ENCODE measurements at regions not wholly inside any gene's neighbourhood (a gene's known extent, or its start where the extent isn't known, plus 50 kb on each side); places are given as distances from the start of the nearest gene placed in this dataset.
"Not testable (repeated sequence)": the region's sequence is repeated elsewhere in the genome, so short reads cannot be mapped to it uniquely, and the experiment has no call there.

DNA sequence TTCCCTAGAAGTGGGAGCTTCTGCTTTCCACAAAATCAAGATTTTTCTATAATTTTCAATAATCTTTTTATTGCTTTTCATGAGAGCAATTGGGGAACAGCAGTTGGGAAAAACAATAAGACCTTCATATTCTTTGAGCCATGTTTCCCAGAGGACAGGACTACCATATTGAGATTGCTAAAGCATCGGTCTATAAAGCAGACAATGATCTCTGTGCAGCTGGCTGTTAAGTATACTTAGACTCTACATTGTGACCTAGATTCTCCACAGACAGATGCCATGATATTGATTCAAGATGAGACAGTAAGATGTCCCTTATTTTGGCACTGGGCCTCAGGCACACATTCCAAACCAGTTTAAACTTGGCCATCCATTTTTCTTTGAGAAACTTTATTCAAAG lies 1178.7 kb downstream of the SUCLG1 start:
- TF ChIP-seq CTCF (IDR thresholded peaks at IDR 0.05; ENCODE audit: low read depth, low read length) = no peak
- no peak overlapping the region for H3K4me3 ChIP-seq (ENCODE audit: low read depth, low read length)

DNA sequence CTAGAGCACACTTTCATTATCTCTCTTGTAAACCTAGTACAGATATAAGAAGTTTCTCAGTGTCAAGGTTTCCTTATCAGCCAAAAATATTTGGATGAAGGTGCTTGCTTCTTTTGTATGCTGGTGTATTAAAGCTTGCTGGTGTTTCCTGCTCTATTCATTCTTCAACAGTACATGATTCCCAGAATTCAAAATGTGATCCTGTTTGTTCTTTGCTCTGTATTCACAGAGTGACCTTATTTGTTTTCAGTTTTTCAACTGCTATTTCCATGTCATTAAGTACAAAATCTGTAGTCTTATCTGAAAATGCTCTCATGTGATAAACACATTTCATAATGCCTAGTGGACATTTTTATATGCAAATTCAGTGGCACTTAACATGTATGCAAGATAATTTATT lies 1185.8 kb downstream of the SUCLG1 start:
- no peak overlapping the region for H3K4me3 ChIP-seq (ENCODE audit: low read depth, low read length)
- TF ChIP-seq CTCF (IDR thresholded peaks at IDR 0.05; ENCODE audit: low read depth, low read length) = no peak

- no peak for TF ChIP-seq CTCF (IDR thresholded peaks at IDR 0.05; ENCODE audit: low read depth, low read length)
- no peak overlapping the region for H3K4me3 ChIP-seq (ENCODE audit: low read depth, low read length)
These were observed 1197.4 kb downstream of the SUCLG1 start for GRCh38 chr2:83261591-83262136.

DNA sequence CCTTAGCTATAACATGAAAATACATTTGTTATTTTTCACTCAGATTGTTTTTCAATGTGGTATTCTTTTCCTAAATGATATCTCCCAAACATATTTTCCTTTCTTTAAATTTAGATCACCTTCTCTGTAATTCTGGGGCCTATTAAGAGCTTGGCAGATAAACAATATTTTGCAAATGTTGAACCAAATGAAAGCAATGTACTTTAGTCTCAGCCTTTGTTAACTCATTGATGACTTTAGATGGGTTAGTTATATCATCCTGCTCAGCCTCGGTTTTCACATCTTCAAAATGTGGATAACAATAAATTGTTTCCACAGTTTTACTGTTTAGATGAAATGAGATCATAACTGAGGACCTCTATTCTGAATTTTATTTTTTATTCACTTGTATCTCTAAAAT lies 1205.2 kb downstream of the SUCLG1 start:
- no peak overlapping the region for H3K4me3 ChIP-seq (ENCODE audit: low read depth, low read length)
- TF ChIP-seq CTCF (IDR thresholded peaks at IDR 0.05; ENCODE audit: low read depth, low read length) = no peak

- no peak for TF ChIP-seq CTCF (IDR thresholded peaks at IDR 0.05; ENCODE audit: low read depth, low read length)
- no peak overlapping the region for H3K4me3 ChIP-seq (ENCODE audit: low read depth, low read length)
These were observed 1207.7 kb downstream of the SUCLG1 start for GRCh38 chr2:83251321-83251872.

DNA sequence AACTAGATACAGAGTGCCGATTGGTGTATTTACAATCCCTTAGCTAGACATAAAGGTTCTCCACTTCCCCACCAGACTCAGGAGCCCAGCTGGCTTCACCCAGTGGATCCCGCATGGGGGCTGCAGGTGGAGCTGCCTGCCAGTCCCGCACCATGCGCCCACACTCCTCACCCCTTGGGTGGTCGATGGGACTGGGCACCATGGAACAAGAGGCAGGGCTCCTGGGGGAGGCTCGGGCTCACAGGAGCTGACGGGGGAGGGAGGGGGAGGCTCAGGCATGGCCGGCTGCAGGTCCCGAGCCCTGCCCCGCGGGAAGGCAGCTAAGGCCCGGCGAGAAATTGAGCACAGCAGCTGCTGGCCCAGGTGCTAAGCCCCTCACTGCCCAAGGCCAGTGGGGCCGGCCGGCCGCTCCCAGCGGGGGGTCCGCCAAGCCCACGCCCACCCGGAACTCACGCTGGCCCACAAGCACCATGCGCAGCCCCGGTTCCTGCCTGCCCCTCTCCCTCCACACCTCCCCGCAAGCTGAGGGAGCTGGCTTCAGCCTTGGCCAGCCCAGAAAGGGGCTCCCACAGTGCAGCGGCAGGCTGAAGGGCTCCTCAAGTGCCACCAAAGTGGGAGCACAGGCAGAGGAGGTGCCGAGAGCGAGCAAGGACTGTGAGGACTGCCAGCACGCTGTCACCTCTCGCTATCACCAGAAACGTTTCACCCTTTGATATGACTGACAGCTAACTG lies 1213.1 kb downstream of the SUCLG1 start:
- not testable (repeated sequence) for H3K4me3 ChIP-seq (ENCODE audit: low read depth, low read length)

GRCh38 chr2:83240611-83241010 lies 1218.5 kb downstream of the SUCLG1 start:
- no peak overlapping the region for H3K4me3 ChIP-seq (ENCODE audit: low read depth, low read length)
- no peak for TF ChIP-seq CTCF (IDR thresholded peaks at IDR 0.05; ENCODE audit: low read depth, low read length)
